Breast epithelium (tissue), 3 donors: ENCODE measurements at regions not wholly inside any gene's neighbourhood (a gene's known extent, or its start where the extent isn't known, plus 50 kb on each side); places are given as distances from the start of the nearest gene placed in this dataset.

ENCODE experiments used
- POLR2AphosphoS5 ChIP-seq, 3 donors: sonication (generic); formaldehyde crosslinking; IDR thresholded peaks; one replicate each; pipeline ENCODE4 v1.6.1; 2017; ENCODE audit warnings: antibody characterized with exemption in 3 of 3
- TF ChIP-seq, protein P1 (sequence below), 3 donors: fragments of 450-650 bp; IDR thresholded peaks; one replicate each; pipeline ENCODE4 v1.5.1; 2016 to 2017; ENCODE audit warnings: antibody characterized with exemption in 3 of 3, mild to moderate bottlenecking in 3 of 3, moderate library complexity in 3 of 3

DNA sequence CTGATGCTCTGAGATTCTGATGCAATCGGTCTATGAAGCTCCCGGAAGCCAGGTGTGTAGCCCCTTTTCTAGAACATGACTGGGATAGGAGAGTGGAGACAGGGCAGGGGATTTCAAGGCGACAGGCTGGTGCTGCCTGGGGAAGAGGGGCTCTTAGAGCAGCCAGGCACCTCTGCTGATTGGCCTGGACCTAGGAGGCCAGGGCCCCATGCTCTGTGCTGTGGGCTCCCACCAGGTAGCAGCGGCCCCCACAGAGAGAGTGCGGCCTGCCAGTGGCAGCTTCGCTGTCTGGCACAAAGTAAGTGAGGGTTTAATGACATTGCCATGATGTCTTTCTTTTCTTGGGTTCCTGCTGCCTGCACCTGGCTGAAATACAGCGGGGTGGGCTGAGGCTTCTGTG, 99.4 kb upstream of the PODXL start:
- TF ChIP-seq, protein P1, sequence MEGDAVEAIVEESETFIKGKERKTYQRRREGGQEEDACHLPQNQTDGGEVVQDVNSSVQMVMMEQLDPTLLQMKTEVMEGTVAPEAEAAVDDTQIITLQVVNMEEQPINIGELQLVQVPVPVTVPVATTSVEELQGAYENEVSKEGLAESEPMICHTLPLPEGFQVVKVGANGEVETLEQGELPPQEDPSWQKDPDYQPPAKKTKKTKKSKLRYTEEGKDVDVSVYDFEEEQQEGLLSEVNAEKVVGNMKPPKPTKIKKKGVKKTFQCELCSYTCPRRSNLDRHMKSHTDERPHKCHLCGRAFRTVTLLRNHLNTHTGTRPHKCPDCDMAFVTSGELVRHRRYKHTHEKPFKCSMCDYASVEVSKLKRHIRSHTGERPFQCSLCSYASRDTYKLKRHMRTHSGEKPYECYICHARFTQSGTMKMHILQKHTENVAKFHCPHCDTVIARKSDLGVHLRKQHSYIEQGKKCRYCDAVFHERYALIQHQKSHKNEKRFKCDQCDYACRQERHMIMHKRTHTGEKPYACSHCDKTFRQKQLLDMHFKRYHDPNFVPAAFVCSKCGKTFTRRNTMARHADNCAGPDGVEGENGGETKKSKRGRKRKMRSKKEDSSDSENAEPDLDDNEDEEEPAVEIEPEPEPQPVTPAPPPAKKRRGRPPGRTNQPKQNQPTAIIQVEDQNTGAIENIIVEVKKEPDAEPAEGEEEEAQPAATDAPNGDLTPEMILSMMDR (IDR thresholded peaks at IDR 0.05): no peak
- no peak for TF ChIP-seq POLR2AphosphoS5 (IDR thresholded peaks at IDR 0.05)
